B cell (primary cell): ENCODE measurements at regions not wholly inside any gene's neighbourhood (a gene's known extent, or its start where the extent isn't known, plus 50 kb on each side); places are given as distances from the start of the nearest gene placed in this dataset.

Experiments
- ATAC-seq: fragments of 200-7000 bp; cut with Tn5 transposase; one replicate; pipeline ENCODE4 v1.10.0; 2021; ENCODE audit warnings: low read depth, mild to moderate bottlenecking, moderate number of reproducible peaks, moderate library complexity
- CTCF ChIA-PET: fragments of 350-600 bp; sonication (Branson Sonifier 250); formaldehyde crosslinking; loops from one replicate; lab custom pipeline; 2021; ENCODE audit warnings: antibody characterized with exemption, inconsistent platforms; lab: Charles Lee
- POLR2A ChIA-PET: fragments of 350-600 bp; sonication (Branson Sonifier 250); formaldehyde crosslinking; loops from one replicate; lab custom pipeline; 2021; ENCODE audit warnings: antibody characterized with exemption; lab: Charles Lee
- DNase-seq: peaks from one replicate; pipeline ENCODE4 v3.0.0; 2013
- H2AFZ ChIP-seq: 2 replicates; pipeline ENCODE4 v1.6.1; 2012; ENCODE audit warnings: mild to moderate bottlenecking, low read depth, low read length; ENCODE audit not compliant: insufficient read depth, poor library complexity, severe bottlenecking
- H3K27ac ChIP-seq, 2 donors: 1 replicate in 1 of 2; 2 replicates in 1 of 2; pipeline ENCODE4 v1.5.1; 2012 to 2013; ENCODE audit warnings: low read length in 2 of 2, mild to moderate bottlenecking in 2 of 2, moderate library complexity in 1 of 2
- H3K27me3 ChIP-seq, 4 experiments: fragments of 200-600 bp in 1 of 4; sonication (generic) in 1 of 4; replicated peaks in 1 of 4; 1 replicate in 2 of 4; 2 replicates in 2 of 4; pipeline versions ENCODE4 v1.6.1 to v1.7.0; 2013 to 2016; ENCODE audit warnings: low read length in 3 of 4, mild to moderate bottlenecking in 2 of 4, mixed read lengths in 1 of 4, moderate library complexity in 1 of 4; ENCODE audit not compliant: insufficient read depth in 4 of 4, control insufficient read depth in 3 of 4; ENCODE audit errors: control extremely low read depth in 1 of 4
- H3K36me3 ChIP-seq, 2 experiments: replicated peaks in 1 of 2; 1 replicate in 1 of 2; 2 replicates in 1 of 2; pipeline versions ENCODE4 v1.6.1 to v1.7.1; 2013; ENCODE audit warnings: low read length in 1 of 2; ENCODE audit not compliant: insufficient read depth in 2 of 2, control insufficient read depth in 1 of 2; ENCODE audit errors: control extremely low read depth in 1 of 2, extremely low read depth in 1 of 2
- H3K4me1 ChIP-seq, 2 donors: fragments of 200-600 bp in 1 of 2; sonication (generic) in 1 of 2; 1 replicate in 1 of 2; 2 replicates in 1 of 2; pipeline versions ENCODE4 v1.5.1 to v1.6.1; 2013 to 2017; ENCODE audit warnings: low read length in 2 of 2; ENCODE audit not compliant: control insufficient read depth in 2 of 2, insufficient read depth in 2 of 2
- H3K4me2 ChIP-seq: replicated peaks from 2 replicates; pipeline ENCODE3; 2012; ENCODE audit warnings: mild to moderate bottlenecking, low read depth, low read length; ENCODE audit not compliant: poor library complexity, severe bottlenecking
- H3K4me3 ChIP-seq, 5 experiments: fragments of 200-600 bp in 1 of 5; sonication (generic) in 1 of 5; 1 replicate in 3 of 5; 2 replicates in 2 of 5; pipeline versions ENCODE4 v1.5.1 to v1.7.0; 2011 to 2016; ENCODE audit warnings: low read length in 4 of 5, mild to moderate bottlenecking in 4 of 5, low read depth in 2 of 5, control low read depth in 1 of 5, moderate library complexity in 1 of 5; ENCODE audit not compliant: insufficient read depth in 1 of 5; ENCODE audit errors: control extremely low read depth in 1 of 5, extremely low read depth in 1 of 5
- H3K79me2 ChIP-seq: fragments of 200-600 bp; sonication (generic); one replicate; pipeline ENCODE4 v1.6.0; 2016; ENCODE audit warnings: low read length; ENCODE audit not compliant: control insufficient read depth, insufficient read depth
- H3K9ac ChIP-seq: fragments of 200-600 bp; sonication (generic); 2 replicates; pipeline ENCODE4 v1.6.1; 2017; ENCODE audit warnings: mild to moderate bottlenecking, low read length, moderate library complexity
- H3K9me3 ChIP-seq, 3 donors: one replicate each; pipeline versions ENCODE4 v1.6.1 to v1.7.1; 2013; ENCODE audit warnings: low read length in 2 of 3; ENCODE audit not compliant: control insufficient read depth in 2 of 3, insufficient read depth in 1 of 3; ENCODE audit errors: control extremely low read depth in 1 of 3
- H4K20me1 ChIP-seq: 2 replicates; pipeline ENCODE4 v1.6.0; 2012; ENCODE audit warnings: mild to moderate bottlenecking, low read length; ENCODE audit not compliant: insufficient read depth, control insufficient read depth, poor library complexity, severe bottlenecking
- H3K27ac Mint-ChIP-seq: one replicate; pipeline ENCODE4 v1.8.0; 2021; ENCODE audit warnings: mixed read lengths
- H3K27me3 Mint-ChIP-seq: one replicate; pipeline ENCODE4 v1.8.0; 2021; ENCODE audit warnings: mixed read lengths
- H3K4me1 Mint-ChIP-seq: one replicate; pipeline ENCODE4 v1.8.0; 2021; ENCODE audit warnings: mixed read lengths
- H3K4me3 Mint-ChIP-seq: one replicate; pipeline ENCODE4 v1.8.0; 2021; ENCODE audit warnings: mixed read lengths
- H3K9me3 Mint-ChIP-seq: one replicate; pipeline ENCODE4 v1.8.0; 2022; ENCODE audit warnings: mixed read lengths; ENCODE audit not compliant: insufficient read depth
- CTCF ChIP-seq: fragments of 200-600 bp; IDR thresholded peaks from one replicate; pipeline ENCODE4 v1.8.0; 2022; ENCODE audit warnings: antibody characterized with exemption, mild to moderate bottlenecking
- EZH2 ChIP-seq: IDR thresholded peaks from 2 replicates; pipeline ENCODE4 v1.6.1; 2012; ENCODE audit warnings: borderline replicate concordance, low read depth, mild to moderate bottlenecking, moderate library complexity, low read length; ENCODE audit not compliant: insufficient read depth, poor library complexity, severe bottlenecking
- WGBS: methylation state at CpG from one replicate; pipeline ENCODE4 v1.1.5; 2013; ENCODE audit warnings: missing lambda C conversion rate; ENCODE audit not compliant: insufficient coverage; 5-methylcytosine and 5-hydroxymethylcytosine counted together
- intact Hi-C: fragments of 100-400 bp; cut with micrococcal nuclease; formaldehyde crosslinking; loops from one replicate; pipeline ENCODE4 v1.10.0; 2022

- Mint-ChIP-seq H3K9me3 (peaks cover 2% of the 10 kb centered on the region), H3K4me3 (no peak overlapping the region), H3K27ac (no peak overlapping the region), H3K4me1 (no peaks in the 10 kb centered on the region), H3K27me3 (no peaks in the 10 kb centered on the region)
- Histone ChIP-seq H3K27me3 (no peaks in the 10 kb centered on the region), H3K4me2 (no peak overlapping the region), H3K36me3 (no peaks in the 10 kb centered on the region), H3K4me1 (no peaks in the 10 kb centered on the region), H3K79me2 (no peaks in the 10 kb centered on the region), H4K20me1 (no peaks in the 10 kb centered on the region), H3K27ac (no peak overlapping the region), H3K9me3 (no peaks in the 10 kb centered on the region), H3K9ac (no peak overlapping the region), H3K4me3 (no peak overlapping the region), H2AFZ (no peak overlapping the region)
- intact Hi-C loops, result no loop called here
- ATAC-seq (no peak), DNase-seq (no peak)
- ChIA-PET POLR2A (no interaction called here), CTCF (no interaction called here)
- TF ChIP-seq EZH2 (no peak), CTCF (no peak)
- 92% methylated on average over 3 of the region's 6 CpGs for WGBS
These were observed 281.9 kb downstream of the DRD1 start for GRCh38 chr5:175162036-175162435.

- CTCF ChIA-PET, result no interaction called here
- no peaks in the 10 kb centered on the region for H3K36me3 ChIP-seq
- WGBS, result no CpG with 5 or more reads among the region's 3 CpGs
These were observed 284.0 kb downstream of the DRD1 start for GRCh38 chr5:175159956-175160355.

More at GRCh38 chr5:175159956-175160355, 284.0 kb downstream of the DRD1 start:
- Histone ChIP-seq H3K9ac (no peak overlapping the region), H2AFZ (no peak overlapping the region), H3K9me3 (peaks cover 0 to 2% (median 0%) of the 10 kb centered on the region in 3 donors), H3K27me3 (no peaks in the 10 kb centered on the region), H3K79me2 (no peaks in the 10 kb centered on the region), H4K20me1 (no peaks in the 10 kb centered on the region), H3K27ac (no peak overlapping the region), H3K4me1 (no peaks in the 10 kb centered on the region), H3K4me3 (no peak overlapping the region), H3K4me2 (no peak overlapping the region)
- Mint-ChIP-seq H3K27ac (no peak overlapping the region), H3K4me1 (no peaks in the 10 kb centered on the region), H3K27me3 (no peaks in the 10 kb centered on the region), H3K4me3 (no peak overlapping the region), H3K9me3 (peaks cover 4% of the 10 kb centered on the region)
- DNase-seq (no peak), ATAC-seq (no peak)
- intact Hi-C loops, result no loop called here
- POLR2A ChIA-PET, result no interaction called here
- no peak for TF ChIP-seq CTCF
- TF ChIP-seq EZH2, result no peak
